Smooth muscle cell (in vitro differentiated cells): ENCODE measurements at regions not wholly inside any gene's neighbourhood (a gene's known extent, or its start where the extent isn't known, plus 50 kb on each side); places are given as distances from the start of the nearest gene placed in this dataset.

Experiments used
- DNase-seq: peaks from one replicate; lab custom pipeline; 2025; ENCODE audit not compliant: unreplicated experiment; lab: John Stamatoyannopoulos, UW
- H2AFZ ChIP-seq: fragments of 200-600 bp; sonication (generic); 2 replicates; pipeline ENCODE4 v1.6.0; 2016; ENCODE audit warnings: antibody characterized with exemption, low read depth, mild to moderate bottlenecking
- H3F3A ChIP-seq: fragments of 200-600 bp; sonication (generic); 2 replicates; pipeline ENCODE4 v1.6.0; 2017; ENCODE audit warnings: antibody characterized with exemption, low read depth
- H3K27ac ChIP-seq: fragments of 200-600 bp; sonication (generic); 2 replicates; pipeline ENCODE4 v1.5.1; 2016; ENCODE audit warnings: low read depth, mild to moderate bottlenecking
- H3K27me3 ChIP-seq: fragments of 200-600 bp; sonication (generic); 2 replicates; pipeline ENCODE4 v1.6.1; 2016; ENCODE audit warnings: low read depth, mild to moderate bottlenecking
- H3K36me3 ChIP-seq: fragments of 200-600 bp; sonication (generic); 2 replicates; pipeline ENCODE4 v1.5.1; 2016; ENCODE audit warnings: low read depth
- H3K4me1 ChIP-seq: fragments of 200-600 bp; sonication (generic); 2 replicates; pipeline ENCODE4 v1.5.1; 2016; ENCODE audit warnings: low read depth
- H3K4me2 ChIP-seq: fragments of 200-600 bp; sonication (generic); 2 replicates; pipeline ENCODE4 v1.6.0; 2016; ENCODE audit warnings: mild to moderate bottlenecking
- H3K4me3 ChIP-seq: fragments of 200-600 bp; sonication (generic); 2 replicates; pipeline ENCODE4 v1.5.1; 2016; ENCODE audit warnings: mild to moderate bottlenecking
- H3K79me2 ChIP-seq: fragments of 200-600 bp; sonication (generic); 2 replicates; pipeline ENCODE4 v1.6.0; 2016; ENCODE audit warnings: low read depth, mild to moderate bottlenecking
- H3K9ac ChIP-seq: fragments of 200-600 bp; sonication (generic); 2 replicates; pipeline ENCODE4 v1.6.0; 2016; ENCODE audit warnings: low read depth
- H3K9me3 ChIP-seq: fragments of 200-600 bp; sonication (generic); replicated peaks from 2 replicates; pipeline ENCODE4 v1.5.1; 2016; ENCODE audit warnings: low read depth
- H4K20me1 ChIP-seq: fragments of 200-600 bp; sonication (generic); 2 replicates; pipeline ENCODE4 v1.6.0; 2016; ENCODE audit warnings: low read depth
- WGBS: methylation state at CpG from one replicate; pipeline ENCODE4 v1.1.7; 2016; ENCODE audit warnings: low lambda C conversion rate; 5-methylcytosine and 5-hydroxymethylcytosine counted together
- TF ChIP-seq, protein P1 (sequence below): fragments of 200-600 bp; sonication (generic); IDR thresholded peaks from 2 replicates; pipeline ENCODE4 v1.5.1; 2017; ENCODE audit warnings: borderline replicate concordance, mild to moderate bottlenecking, antibody characterized with exemption; ENCODE audit not compliant: insufficient read depth, poor library complexity, severe bottlenecking

DNA sequence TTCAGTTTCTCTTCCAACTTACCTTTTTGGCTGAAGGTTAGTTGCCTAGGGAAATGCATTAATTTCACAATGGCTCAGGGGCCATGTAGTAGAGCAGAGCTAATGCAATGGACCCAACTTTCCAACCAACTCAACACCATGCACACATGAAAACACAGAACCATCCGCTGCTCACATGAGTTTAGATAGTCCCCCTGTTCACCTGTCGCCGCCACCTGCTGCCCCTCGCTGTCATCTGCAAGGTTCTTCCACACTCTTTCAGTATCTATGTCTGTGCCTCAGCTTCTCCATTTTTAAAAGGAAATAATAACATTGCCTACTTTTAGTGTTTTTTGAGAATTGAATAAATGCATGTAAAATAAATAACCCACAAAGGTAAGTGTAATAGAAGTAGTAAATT lies 585.6 kb downstream of the ETNK1 start:
- Histone ChIP-seq H2AFZ (no peak overlapping the region), H3F3A (no peaks in the 10 kb centered on the region), H3K4me2 (no peak overlapping the region), H3K4me1 (no peaks in the 10 kb centered on the region), H3K4me3 (no peak overlapping the region), H3K27ac (no peak overlapping the region), H3K27me3 (no peaks in the 10 kb centered on the region), H4K20me1 (no peaks in the 10 kb centered on the region), H3K9me3 (no peaks in the 10 kb centered on the region), H3K9ac (no peak overlapping the region), H3K79me2 (no peaks in the 10 kb centered on the region), H3K36me3 (no peaks in the 10 kb centered on the region)
- WGBS = 97% methylated on average over 4 of the region's 4 CpGs
- TF ChIP-seq, protein P1, sequence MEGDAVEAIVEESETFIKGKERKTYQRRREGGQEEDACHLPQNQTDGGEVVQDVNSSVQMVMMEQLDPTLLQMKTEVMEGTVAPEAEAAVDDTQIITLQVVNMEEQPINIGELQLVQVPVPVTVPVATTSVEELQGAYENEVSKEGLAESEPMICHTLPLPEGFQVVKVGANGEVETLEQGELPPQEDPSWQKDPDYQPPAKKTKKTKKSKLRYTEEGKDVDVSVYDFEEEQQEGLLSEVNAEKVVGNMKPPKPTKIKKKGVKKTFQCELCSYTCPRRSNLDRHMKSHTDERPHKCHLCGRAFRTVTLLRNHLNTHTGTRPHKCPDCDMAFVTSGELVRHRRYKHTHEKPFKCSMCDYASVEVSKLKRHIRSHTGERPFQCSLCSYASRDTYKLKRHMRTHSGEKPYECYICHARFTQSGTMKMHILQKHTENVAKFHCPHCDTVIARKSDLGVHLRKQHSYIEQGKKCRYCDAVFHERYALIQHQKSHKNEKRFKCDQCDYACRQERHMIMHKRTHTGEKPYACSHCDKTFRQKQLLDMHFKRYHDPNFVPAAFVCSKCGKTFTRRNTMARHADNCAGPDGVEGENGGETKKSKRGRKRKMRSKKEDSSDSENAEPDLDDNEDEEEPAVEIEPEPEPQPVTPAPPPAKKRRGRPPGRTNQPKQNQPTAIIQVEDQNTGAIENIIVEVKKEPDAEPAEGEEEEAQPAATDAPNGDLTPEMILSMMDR = no peak
- DNase-seq = no peak

DNA sequence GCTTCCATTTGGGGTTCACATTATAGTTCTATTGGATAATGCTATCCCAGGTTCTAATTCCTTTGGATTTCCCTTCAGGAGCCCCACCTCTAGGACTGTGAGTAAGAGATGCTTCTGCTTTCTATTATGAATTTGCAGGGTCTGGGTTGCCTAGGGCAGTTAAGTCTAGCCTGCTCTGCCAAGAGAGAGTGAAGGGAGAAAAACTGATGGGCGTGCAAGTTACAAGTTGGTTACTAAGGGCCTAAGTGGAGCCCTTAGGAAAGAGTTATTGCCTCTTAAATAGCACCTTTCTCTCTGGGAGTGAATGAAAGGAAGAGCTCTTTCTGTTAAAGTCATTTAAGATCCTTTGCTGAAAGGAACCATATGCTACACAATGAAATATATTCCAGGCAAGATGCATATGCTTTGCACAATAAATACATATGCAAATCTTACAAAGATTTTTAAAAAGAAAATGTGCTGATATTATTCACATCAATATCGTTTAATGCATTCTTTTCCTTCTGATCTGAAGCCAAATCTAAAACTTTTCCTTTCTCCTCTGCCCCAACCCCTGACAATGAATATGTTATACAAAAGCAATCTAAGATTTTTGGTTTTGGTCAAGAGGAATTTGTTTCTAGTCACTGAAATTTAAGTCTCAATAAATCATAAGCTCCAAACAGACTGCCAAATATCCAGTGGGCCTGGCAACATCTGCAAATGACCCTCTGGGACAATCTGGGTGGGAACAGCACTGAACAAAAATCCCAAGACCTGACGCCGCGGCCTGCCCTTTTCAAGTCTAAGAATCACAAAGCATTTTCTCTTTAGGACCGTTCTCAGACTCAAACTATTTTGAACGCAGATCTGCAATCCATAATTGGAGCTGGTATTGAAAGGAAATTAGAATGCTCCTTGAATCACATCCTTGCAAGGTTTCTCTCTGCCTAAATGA lies 586.7 kb downstream of the ETNK1 start:
- H3K9ac ChIP-seq = no peak overlapping the region
- no peak overlapping the region for H2AFZ ChIP-seq
- no peaks in the 10 kb centered on the region for H3K9me3 ChIP-seq
- WGBS = 92% methylated on average over 7 of the region's 7 CpGs
- H4K20me1 ChIP-seq = no peaks in the 10 kb centered on the region
- H3K36me3 ChIP-seq = no peaks in the 10 kb centered on the region
- no peak overlapping the region for H3K4me2 ChIP-seq
- no peaks in the 10 kb centered on the region for H3F3A ChIP-seq
- no peaks in the 10 kb centered on the region for H3K4me1 ChIP-seq
- no peak overlapping the region for H3K4me3 ChIP-seq
- H3K27me3 ChIP-seq = no peaks in the 10 kb centered on the region
- no peak for DNase-seq
- H3K27ac ChIP-seq = no peak overlapping the region
- no peaks in the 10 kb centered on the region for H3K79me2 ChIP-seq
- TF ChIP-seq, protein P1 = no peak

DNA sequence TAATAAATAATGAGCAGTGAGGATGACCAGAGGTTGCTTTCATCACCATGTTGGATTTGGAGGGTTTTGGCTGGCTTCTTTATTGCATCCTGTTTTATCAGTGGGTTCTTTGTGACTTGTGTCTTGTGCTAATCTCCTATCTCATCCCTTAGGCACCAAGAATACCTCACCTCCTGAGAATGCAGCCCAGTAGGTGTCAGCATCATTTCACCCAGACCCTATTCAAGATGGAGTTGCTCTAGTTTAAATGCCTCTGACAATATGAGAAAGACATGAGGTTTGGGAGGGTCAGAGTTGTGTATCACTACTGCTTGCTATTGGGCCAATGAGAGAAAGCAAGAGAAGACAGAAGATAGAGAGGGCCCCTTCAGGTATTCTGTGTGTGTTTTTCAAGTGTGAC lies 592.2 kb downstream of the ETNK1 start:
- Histone ChIP-seq H3K4me1 (no peaks in the 10 kb centered on the region), H3K4me3 (no peak overlapping the region), H3F3A (no peaks in the 10 kb centered on the region), H3K27ac (no peak overlapping the region), H3K79me2 (no peaks in the 10 kb centered on the region), H3K4me2 (no peak overlapping the region), H4K20me1 (no peaks in the 10 kb centered on the region), H2AFZ (no peak overlapping the region), H3K9me3 (no peaks in the 10 kb centered on the region), H3K9ac (no peak overlapping the region), H3K36me3 (no peaks in the 10 kb centered on the region), H3K27me3 (no peaks in the 10 kb centered on the region)
- TF ChIP-seq, protein P1 = no peak
- no peak for DNase-seq

DNA sequence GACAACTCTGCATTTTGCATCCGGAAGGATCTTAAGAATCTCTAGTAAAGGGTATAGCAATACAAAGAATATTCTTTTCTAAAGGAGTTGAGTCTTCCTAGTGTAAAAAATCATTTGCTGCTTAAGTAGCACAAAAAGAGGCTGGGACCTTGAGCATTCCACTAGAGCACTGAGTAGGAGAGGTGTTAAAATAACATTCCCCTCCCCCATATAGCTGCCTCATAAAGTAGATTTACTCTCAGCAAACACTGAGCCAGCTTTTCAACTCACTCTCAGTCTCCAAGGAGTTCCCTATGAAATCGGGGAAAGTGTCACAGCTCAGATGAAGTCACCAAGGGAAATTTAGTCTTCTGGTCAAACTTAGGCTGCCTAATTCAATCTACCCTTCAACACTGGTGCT lies 592.7 kb downstream of the ETNK1 start:
- no peak for DNase-seq
- 56% methylated on average over 2 of the region's 2 CpGs for WGBS
- Histone ChIP-seq H2AFZ (no peak overlapping the region), H3F3A (no peaks in the 10 kb centered on the region), H3K27ac (no peak overlapping the region), H3K79me2 (no peaks in the 10 kb centered on the region), H3K9me3 (no peaks in the 10 kb centered on the region), H3K27me3 (no peaks in the 10 kb centered on the region), H3K4me2 (no peak overlapping the region), H3K4me1 (no peaks in the 10 kb centered on the region), H3K36me3 (no peaks in the 10 kb centered on the region), H4K20me1 (no peaks in the 10 kb centered on the region), H3K4me3 (no peak overlapping the region), H3K9ac (no peak overlapping the region)
- TF ChIP-seq, protein P1 = no peak
